Spleen (tissue), 7 donors: ENCODE measurements at regions not wholly inside any gene's neighbourhood (a gene's known extent, or its start where the extent isn't known, plus 50 kb on each side); places are given as distances from the start of the nearest gene placed in this dataset.
"Not testable (repeated sequence)": the region's sequence is repeated elsewhere in the genome, so short reads cannot be mapped to it uniquely, and the experiment has no call there.

Experiments
- POLR2A ChIP-seq, 3 donors: fragments of 450-650 bp; IDR thresholded peaks; one replicate each; pipeline ENCODE4 v1.5.1; 2017; ENCODE audit warnings: antibody characterized with exemption in 3 of 3, mild to moderate bottlenecking in 1 of 3
- TF ChIP-seq, protein P1 (sequence below), 11 experiments: fragments of 200-600 bp in 7 of 11; fragments of 450-650 bp in 4 of 11; sonication (generic) in 4 of 11; IDR thresholded peaks in 8 of 11; conservative IDR thresholded peaks in 3 of 11; 1 replicate in 7 of 11; 2 replicates in 4 of 11; pipeline versions ENCODE4 v1.4.0 to v1.8.0; 2016 to 2021; ENCODE audit warnings: antibody characterized with exemption in 11 of 11, inconsistent platforms in 4 of 11, mild to moderate bottlenecking in 1 of 11
- donor health status: DM: no; HTN: no; CAD: no; lungs with moderate emphysema.
- donor health status: DM: no; HTN: no; CAD: no.
- donor health status: DM: no; HTN: no; CAD: no.

DNA sequence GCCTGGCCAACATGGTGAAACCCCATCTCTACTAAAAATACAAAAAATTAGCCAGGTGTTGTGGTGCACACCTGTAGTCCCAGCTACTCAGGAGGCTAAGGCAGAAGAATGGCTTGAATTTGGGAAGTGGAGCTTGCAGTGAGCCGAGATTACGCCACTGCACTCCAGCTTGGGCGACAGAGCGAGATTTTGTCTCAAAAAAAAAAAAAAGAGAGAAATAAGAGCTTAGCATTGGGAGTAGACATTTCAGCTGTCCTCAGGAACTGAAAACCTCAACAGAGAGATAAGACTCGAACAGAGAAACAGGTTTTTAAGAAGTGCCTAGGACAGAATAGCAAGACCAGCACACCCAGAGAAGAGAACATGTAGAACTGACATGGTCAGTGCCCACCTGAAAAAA, 262.6 kb upstream of the RAB4A start:
- TF ChIP-seq, protein P1, sequence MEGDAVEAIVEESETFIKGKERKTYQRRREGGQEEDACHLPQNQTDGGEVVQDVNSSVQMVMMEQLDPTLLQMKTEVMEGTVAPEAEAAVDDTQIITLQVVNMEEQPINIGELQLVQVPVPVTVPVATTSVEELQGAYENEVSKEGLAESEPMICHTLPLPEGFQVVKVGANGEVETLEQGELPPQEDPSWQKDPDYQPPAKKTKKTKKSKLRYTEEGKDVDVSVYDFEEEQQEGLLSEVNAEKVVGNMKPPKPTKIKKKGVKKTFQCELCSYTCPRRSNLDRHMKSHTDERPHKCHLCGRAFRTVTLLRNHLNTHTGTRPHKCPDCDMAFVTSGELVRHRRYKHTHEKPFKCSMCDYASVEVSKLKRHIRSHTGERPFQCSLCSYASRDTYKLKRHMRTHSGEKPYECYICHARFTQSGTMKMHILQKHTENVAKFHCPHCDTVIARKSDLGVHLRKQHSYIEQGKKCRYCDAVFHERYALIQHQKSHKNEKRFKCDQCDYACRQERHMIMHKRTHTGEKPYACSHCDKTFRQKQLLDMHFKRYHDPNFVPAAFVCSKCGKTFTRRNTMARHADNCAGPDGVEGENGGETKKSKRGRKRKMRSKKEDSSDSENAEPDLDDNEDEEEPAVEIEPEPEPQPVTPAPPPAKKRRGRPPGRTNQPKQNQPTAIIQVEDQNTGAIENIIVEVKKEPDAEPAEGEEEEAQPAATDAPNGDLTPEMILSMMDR (IDR thresholded peaks at IDR 0.05 in 8 of 11, conservative IDR thresholded peaks at IDR 0.05 in 3 of 11) = not testable (repeated sequence)
- not testable (repeated sequence) for TF ChIP-seq POLR2A (IDR thresholded peaks at IDR 0.05)
